ENCODE measurements at regions not wholly inside any gene's neighbourhood (a gene's known extent, or its start where the extent isn't known, plus 50 kb on each side); places are given as distances from the start of the nearest gene placed in this dataset.

DNA sequence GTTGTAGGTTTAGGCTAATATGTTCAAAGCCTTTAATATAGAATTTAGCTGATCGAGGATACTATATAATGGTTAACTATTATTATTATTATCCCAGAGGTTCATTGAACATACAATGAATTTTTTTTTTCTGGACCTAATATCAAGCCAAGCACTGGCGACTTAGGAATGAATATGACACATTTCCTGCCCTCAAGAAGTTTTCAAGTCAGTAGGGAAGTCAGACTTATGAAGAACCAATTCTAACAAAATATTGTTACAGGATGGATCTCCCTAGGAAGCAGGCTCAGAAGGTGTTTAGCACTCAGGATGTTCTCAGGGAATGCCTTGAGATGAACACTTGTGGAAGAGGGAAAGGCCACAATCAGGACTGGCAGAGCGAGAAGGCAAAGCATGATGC is 211.8 kb upstream of the FGGY start:
- Histone ChIP-seq H3K4me1 (ENCODE audit: insufficient read depth, low read length) (peaks cover 16% of the 10 kb centered on the region), H3K79me2 (ENCODE audit: insufficient read depth, low read length) (no peaks in the 10 kb centered on the region), H4K20me1 (ENCODE audit: insufficient read depth, low read length) (no peaks in the 10 kb centered on the region), H3K9me3 (ENCODE audit: low read depth, low read length) (no peaks in the 10 kb centered on the region), H3K27ac (ENCODE audit: low read depth, low read length) (no peak overlapping the region), H3K36me3 (ENCODE audit: insufficient read depth, low read length) (no peaks in the 10 kb centered on the region), H3K4me3 (ENCODE audit: insufficient read depth, low read length) (no peak overlapping the region), H3K4me2 (ENCODE audit: insufficient read depth, low read length) (no peak overlapping the region), H2AFZ (ENCODE audit: low read length) (no peak overlapping the region), H3K27me3 (ENCODE audit: insufficient read depth, low read length) (no peaks in the 10 kb centered on the region)
- TF ChIP-seq, protein P1, sequence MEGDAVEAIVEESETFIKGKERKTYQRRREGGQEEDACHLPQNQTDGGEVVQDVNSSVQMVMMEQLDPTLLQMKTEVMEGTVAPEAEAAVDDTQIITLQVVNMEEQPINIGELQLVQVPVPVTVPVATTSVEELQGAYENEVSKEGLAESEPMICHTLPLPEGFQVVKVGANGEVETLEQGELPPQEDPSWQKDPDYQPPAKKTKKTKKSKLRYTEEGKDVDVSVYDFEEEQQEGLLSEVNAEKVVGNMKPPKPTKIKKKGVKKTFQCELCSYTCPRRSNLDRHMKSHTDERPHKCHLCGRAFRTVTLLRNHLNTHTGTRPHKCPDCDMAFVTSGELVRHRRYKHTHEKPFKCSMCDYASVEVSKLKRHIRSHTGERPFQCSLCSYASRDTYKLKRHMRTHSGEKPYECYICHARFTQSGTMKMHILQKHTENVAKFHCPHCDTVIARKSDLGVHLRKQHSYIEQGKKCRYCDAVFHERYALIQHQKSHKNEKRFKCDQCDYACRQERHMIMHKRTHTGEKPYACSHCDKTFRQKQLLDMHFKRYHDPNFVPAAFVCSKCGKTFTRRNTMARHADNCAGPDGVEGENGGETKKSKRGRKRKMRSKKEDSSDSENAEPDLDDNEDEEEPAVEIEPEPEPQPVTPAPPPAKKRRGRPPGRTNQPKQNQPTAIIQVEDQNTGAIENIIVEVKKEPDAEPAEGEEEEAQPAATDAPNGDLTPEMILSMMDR (IDR thresholded peaks at IDR 0.05; ENCODE audit: extremely low read depth, low read depth, low read length), result no peak
- DNase-seq (ENCODE audit: insufficient read length, low spot score, missing footprints), result no peak

DNA sequence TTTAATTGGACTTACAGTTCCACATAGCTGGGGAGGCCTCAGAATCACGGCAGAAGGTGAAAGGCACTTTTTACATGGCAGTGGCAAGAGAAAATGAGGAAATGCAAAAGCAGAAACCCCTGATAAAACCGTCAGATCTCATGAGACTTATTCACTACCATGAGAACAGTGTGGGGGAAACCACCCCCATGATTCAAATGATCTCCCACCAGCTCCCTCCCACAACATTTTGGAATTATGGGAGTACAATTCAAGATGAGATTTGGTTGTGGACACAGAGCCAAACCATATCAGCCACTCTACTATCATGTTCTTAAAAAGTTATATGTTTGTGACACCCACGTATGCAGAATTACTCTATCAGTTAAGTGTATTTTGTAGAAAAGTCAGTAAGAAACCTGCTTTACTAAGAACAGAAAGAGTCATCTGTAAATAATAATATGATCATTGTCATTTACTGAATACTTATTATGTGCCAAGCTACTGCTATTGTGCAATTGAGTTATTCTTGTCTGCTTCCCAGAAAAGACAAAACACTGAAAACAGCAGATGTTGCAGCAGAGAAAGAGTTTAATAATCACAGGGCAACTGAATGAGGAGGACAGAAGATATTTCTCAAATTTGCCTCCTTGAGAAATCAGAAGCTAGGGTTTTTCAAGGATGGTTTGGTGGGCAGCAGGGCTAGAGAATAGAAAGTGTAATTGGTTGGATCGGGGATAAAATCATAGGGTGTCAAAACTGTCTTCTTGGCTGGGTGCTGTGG is 207.7 kb upstream of the FGGY start:
- H3K4me2 ChIP-seq (ENCODE audit: insufficient read depth, low read length), result no peak overlapping the region
- H3K4me1 ChIP-seq (ENCODE audit: insufficient read depth, low read length), result peaks cover 3% of the 10 kb centered on the region
- no peak overlapping the region for H3K4me3 ChIP-seq (ENCODE audit: insufficient read depth, low read length)
- H3K9me3 ChIP-seq (ENCODE audit: low read depth, low read length), result no peaks in the 10 kb centered on the region
- TF ChIP-seq, protein P1 (IDR thresholded peaks at IDR 0.05; ENCODE audit: extremely low read depth, low read depth, low read length), result no peak
- no peak for DNase-seq (ENCODE audit: insufficient read length, low spot score, missing footprints)
- H3K36me3 ChIP-seq (ENCODE audit: insufficient read depth, low read length), result no peaks in the 10 kb centered on the region
- H4K20me1 ChIP-seq (ENCODE audit: insufficient read depth, low read length), result no peaks in the 10 kb centered on the region
- no peak overlapping the region for H3K27ac ChIP-seq (ENCODE audit: low read depth, low read length)
- H2AFZ ChIP-seq (ENCODE audit: low read length), result no peak overlapping the region
- H3K27me3 ChIP-seq (ENCODE audit: insufficient read depth, low read length), result no peaks in the 10 kb centered on the region
- no peaks in the 10 kb centered on the region for H3K79me2 ChIP-seq (ENCODE audit: insufficient read depth, low read length)

DNA sequence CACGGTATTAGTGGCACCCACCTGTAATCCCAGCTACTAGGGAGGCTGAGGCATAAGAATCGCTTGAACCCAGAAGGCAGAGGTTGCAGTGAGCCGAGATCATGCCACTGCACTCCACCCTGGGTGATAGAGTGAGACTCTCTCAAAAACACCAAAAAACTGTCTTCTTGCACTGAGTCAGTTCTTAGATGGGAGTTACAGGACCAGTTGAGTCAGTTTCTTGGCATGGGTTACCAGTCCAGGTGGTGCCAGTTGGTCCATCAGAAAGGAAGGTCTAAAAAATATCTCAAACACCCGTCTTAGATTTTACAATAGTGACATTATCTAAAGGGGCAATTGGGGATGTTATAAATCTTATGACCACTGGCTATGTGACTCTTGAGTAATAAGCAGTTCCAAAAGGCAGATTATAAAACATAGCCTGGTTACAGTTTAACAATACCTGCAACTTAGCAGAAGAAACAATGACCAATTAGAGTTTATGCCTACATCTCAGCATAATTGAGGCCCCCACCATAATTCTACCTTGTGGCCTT is 206.9 kb upstream of the FGGY start:
- Histone ChIP-seq H3K4me3 (ENCODE audit: insufficient read depth, low read length) (no peak overlapping the region), H3K36me3 (ENCODE audit: insufficient read depth, low read length) (no peaks in the 10 kb centered on the region), H4K20me1 (ENCODE audit: insufficient read depth, low read length) (no peaks in the 10 kb centered on the region), H3K79me2 (ENCODE audit: insufficient read depth, low read length) (no peaks in the 10 kb centered on the region), H3K4me2 (ENCODE audit: insufficient read depth, low read length) (no peak overlapping the region), H3K27ac (ENCODE audit: low read depth, low read length) (no peak overlapping the region), H3K27me3 (ENCODE audit: insufficient read depth, low read length) (no peaks in the 10 kb centered on the region), H2AFZ (ENCODE audit: low read length) (no peak overlapping the region), H3K9me3 (ENCODE audit: low read depth, low read length) (no peaks in the 10 kb centered on the region), H3K4me1 (ENCODE audit: insufficient read depth, low read length) (no peaks in the 10 kb centered on the region)
- no peak for DNase-seq (ENCODE audit: insufficient read length, low spot score, missing footprints)
- TF ChIP-seq, protein P1 (IDR thresholded peaks at IDR 0.05; ENCODE audit: extremely low read depth, low read depth, low read length), result no peak

DNA sequence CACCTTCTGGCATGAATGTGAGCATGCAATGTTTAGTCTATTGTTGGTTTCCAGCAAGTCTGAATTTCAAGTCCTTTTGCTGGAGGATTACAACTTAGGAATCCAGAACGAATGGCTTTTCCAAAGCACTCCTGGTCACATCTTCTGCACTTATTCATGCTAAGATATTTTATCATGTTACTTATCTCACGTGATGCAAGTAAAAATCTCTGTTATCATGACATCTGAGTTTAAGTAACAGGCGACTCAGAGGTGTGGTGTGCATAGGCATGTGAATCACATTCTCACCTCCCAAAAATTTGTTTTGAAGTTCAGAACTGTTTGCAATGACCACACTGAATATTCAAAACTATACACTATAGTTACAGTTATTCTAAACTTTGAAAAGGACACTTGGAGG is 204.8 kb upstream of the FGGY start:
- no peak overlapping the region for H3K4me3 ChIP-seq (ENCODE audit: insufficient read depth, low read length)
- H3K9me3 ChIP-seq (ENCODE audit: low read depth, low read length), result no peaks in the 10 kb centered on the region
- H3K27ac ChIP-seq (ENCODE audit: low read depth, low read length), result no peak overlapping the region
- H4K20me1 ChIP-seq (ENCODE audit: insufficient read depth, low read length), result no peaks in the 10 kb centered on the region
- no peak overlapping the region for H2AFZ ChIP-seq (ENCODE audit: low read length)
- H3K27me3 ChIP-seq (ENCODE audit: insufficient read depth, low read length), result no peaks in the 10 kb centered on the region
- TF ChIP-seq, protein P1 (IDR thresholded peaks at IDR 0.05; ENCODE audit: extremely low read depth, low read depth, low read length), result no peak
- no peak overlapping the region for H3K4me2 ChIP-seq (ENCODE audit: insufficient read depth, low read length)
- H3K4me1 ChIP-seq (ENCODE audit: insufficient read depth, low read length), result no peaks in the 10 kb centered on the region
- H3K79me2 ChIP-seq (ENCODE audit: insufficient read depth, low read length), result no peaks in the 10 kb centered on the region
- no peaks in the 10 kb centered on the region for H3K36me3 ChIP-seq (ENCODE audit: insufficient read depth, low read length)
- peak; percentile 14 for DNase-seq (ENCODE audit: insufficient read length, low spot score, missing footprints)

Data from osteoblast (primary cell).